ENCODE measurements at regions not wholly inside any gene's neighbourhood (a gene's known extent, or its start where the extent isn't known, plus 50 kb on each side); places are given as distances from the start of the nearest gene placed in this dataset.

DNA sequence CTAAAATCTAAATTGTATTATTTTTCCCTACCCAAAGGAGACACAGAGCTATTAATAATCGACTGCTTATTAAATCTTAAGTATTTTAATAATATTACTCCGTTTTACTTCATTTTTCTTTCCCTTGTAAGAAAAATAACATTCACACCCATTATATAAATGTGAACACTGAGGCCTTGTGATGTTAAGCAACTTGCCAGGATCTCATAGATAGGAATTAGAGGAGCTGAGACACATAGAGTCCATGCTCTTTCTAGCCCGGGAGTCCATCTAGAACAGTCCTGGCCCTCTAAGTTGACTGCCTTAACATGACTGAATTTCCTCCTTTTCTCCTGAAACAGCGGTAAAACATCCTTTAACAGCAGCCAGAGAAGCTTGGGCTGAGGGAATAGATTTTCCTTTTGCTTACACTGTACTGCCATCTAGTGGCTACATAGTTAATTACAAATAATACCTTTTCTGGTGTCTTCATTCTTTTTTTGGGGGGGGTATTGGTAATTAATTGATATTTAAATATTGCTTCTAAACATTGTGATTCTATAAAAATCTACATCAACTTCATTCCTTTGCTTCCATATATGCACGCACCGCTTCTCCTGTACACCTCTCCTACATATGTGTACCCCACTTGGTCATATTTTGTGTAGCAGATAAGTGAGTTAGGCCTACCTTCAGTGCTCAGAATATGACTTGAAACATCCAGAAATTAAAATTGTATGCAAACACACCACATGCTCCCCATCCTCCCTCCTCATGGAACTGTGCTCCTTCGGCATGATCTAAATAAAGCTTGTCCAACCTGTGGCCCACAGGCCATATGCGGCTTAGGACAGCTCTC lies 125.8 kb upstream of the HNMT start:
- POLR2A ChIA-PET: no interaction called here
- peak; percentile 52 for TF ChIP-seq CTCF (IDR thresholded peaks at IDR 0.05; ENCODE audit: control extremely low read depth, extremely low read depth, low read depth, missing control alignments)
- CTCF ChIA-PET: interaction anchor here (0.7 to 3.0 kb wide), 25 partner anchors 9 to 1454 kb away, joined by 3 to 32 read pairs (median 4); no protein-coding TSS in a partner anchor
- DNase-seq (ENCODE audit: extremely low spot score): peak; percentile 35

- ChIA-PET CTCF (interaction anchor here (1.9 kb wide), 1 partner anchor 375 kb away, joined by 5 read pairs; no protein-coding TSS in a partner anchor), POLR2A (no interaction called here)
- no peak for DNase-seq (ENCODE audit: extremely low spot score)
- TF ChIP-seq CTCF (IDR thresholded peaks at IDR 0.05; ENCODE audit: control extremely low read depth, extremely low read depth, low read depth, missing control alignments): no peak
Observed at GRCh38 chr2:137842430-137842829, 121.8 kb upstream of the HNMT start.

- POLR2A ChIA-PET: no interaction called here
- CTCF ChIA-PET: interaction anchor here (1.2 to 1.9 kb wide), 3 partner anchors 9 to 376 kb away, joined by 3 to 5 read pairs (median 4); no protein-coding TSS in a partner anchor
Observed at GRCh38 chr2:137842952-137843351, 121.3 kb upstream of the HNMT start.

DNA sequence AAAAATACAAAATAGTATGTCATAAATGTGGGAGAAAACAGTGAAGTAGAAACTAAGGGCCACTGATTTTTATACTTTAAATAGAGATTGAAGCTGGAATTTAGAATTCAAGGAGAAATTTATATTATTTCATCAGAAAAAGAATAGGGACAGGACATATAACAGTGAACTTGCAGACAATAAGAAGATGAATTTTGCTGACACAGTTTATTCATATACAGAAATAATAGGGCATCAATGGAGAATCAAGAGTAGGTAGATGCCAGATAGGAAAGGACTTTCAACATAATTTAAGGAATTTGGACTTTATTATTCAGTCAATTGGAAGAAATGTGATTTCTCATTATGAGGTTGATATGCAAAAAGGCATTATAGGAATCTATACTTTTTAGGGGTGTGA lies 118.9 kb upstream of the HNMT start:
- DNase-seq (ENCODE audit: extremely low spot score): no peak
- POLR2A ChIA-PET: no interaction called here
- TF ChIP-seq CTCF (IDR thresholded peaks at IDR 0.05; ENCODE audit: control extremely low read depth, extremely low read depth, low read depth, missing control alignments): no peak
- CTCF ChIA-PET: no interaction called here

More at GRCh38 chr2:137842952-137843351, 121.3 kb upstream of the HNMT start:
- TF ChIP-seq CTCF (IDR thresholded peaks at IDR 0.05; ENCODE audit: control extremely low read depth, extremely low read depth, low read depth, missing control alignments): no peak
- no peak for DNase-seq (ENCODE audit: extremely low spot score)

DNA sequence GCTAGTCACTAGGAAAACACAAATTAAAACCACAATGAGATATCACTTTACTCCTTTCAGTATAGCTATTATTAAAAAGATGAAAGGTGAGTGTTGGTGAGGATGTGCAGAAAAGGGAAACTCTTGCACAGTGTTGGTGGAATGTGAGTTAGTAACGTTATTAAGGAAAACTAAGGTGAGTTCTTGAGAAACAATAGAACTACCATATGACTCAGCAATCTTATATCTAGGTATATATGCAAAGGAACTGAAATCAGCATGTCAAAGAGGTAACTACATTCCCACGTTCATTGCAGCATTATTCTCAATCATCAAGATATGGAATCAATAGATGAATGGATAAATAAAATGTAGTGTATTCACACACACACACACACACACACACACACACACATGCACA lies 117.3 kb upstream of the HNMT start:
- CTCF ChIA-PET: interaction anchor here (1.2 kb wide), 1 partner anchor 18 kb away, joined by 4 read pairs; no protein-coding TSS in a partner anchor
- POLR2A ChIA-PET: no interaction called here
- TF ChIP-seq CTCF (IDR thresholded peaks at IDR 0.05; ENCODE audit: control extremely low read depth, extremely low read depth, low read depth, missing control alignments): no peak
- no peak for DNase-seq (ENCODE audit: extremely low spot score)

DNA sequence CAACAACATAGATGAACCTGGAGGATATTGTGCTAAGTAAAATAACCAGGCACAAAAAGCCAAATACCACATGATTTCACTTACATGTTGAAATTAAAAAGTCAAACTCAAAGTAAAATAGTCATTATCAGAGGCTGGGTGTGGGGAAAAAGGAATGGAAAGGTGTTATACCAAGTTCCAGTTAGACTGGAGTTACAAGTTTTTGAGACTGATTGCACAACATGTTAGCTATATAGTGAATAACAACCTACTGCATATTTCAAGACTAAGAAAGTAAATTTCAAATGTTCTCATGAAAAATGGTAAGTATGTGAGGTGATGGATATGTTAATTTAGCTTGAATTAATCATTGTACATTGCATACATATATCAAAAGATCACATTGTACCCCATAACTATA lies 116.8 kb upstream of the HNMT start:
- no peak for TF ChIP-seq CTCF (IDR thresholded peaks at IDR 0.05; ENCODE audit: control extremely low read depth, extremely low read depth, low read depth, missing control alignments)
- ChIA-PET POLR2A (no interaction called here), CTCF (no interaction called here)
- no peak for DNase-seq (ENCODE audit: extremely low spot score)
